ENCODE measurements at regions not wholly inside any gene's neighbourhood (a gene's known extent, or its start where the extent isn't known, plus 50 kb on each side); places are given as distances from the start of the nearest gene placed in this dataset.

DNA sequence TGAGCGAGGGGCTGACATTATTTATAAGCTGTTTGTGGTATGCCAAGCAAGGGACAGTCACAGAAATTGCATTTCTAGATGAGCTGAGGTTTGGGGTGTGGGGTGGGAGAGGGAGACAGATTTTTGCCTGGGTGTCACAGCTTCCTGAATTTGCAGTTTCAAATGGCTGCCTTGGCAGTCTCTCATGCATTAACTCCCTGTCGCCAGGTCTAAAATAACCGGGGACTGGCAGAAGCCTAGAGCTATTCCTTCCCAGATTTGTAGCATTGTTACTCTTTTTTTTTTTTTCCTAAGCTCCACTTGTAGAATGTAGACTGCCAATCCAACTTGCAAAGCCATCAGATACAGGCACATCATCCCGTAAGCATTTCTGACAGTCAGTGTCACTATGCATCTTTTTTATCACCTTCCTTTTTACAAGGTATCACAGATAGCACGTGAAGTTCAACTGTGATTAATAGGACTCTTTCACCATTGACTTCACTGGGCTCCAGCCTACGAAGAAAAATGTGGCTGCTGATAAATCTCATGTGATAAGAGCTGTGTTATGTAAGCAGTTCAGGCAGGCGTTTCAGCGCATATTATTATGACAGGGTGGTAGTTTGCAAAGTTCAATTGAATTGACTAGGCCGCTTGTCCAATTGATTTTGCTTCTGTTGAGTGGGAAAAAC, 130.7 kb upstream of the CELF2 start:
- TF ChIP-seq, protein P1, sequence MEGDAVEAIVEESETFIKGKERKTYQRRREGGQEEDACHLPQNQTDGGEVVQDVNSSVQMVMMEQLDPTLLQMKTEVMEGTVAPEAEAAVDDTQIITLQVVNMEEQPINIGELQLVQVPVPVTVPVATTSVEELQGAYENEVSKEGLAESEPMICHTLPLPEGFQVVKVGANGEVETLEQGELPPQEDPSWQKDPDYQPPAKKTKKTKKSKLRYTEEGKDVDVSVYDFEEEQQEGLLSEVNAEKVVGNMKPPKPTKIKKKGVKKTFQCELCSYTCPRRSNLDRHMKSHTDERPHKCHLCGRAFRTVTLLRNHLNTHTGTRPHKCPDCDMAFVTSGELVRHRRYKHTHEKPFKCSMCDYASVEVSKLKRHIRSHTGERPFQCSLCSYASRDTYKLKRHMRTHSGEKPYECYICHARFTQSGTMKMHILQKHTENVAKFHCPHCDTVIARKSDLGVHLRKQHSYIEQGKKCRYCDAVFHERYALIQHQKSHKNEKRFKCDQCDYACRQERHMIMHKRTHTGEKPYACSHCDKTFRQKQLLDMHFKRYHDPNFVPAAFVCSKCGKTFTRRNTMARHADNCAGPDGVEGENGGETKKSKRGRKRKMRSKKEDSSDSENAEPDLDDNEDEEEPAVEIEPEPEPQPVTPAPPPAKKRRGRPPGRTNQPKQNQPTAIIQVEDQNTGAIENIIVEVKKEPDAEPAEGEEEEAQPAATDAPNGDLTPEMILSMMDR (conservative IDR thresholded peaks at IDR 0.05 in 1 of 2, IDR thresholded peaks at IDR 0.05 in 1 of 2; ENCODE audit: extremely low read depth in 1 of 2, insufficient read depth in 1 of 2, low read depth in 1 of 2, low read length in 2 of 2) = no peak
- no peak for TF ChIP-seq EZH2 (IDR thresholded peaks at IDR 0.05; ENCODE audit: borderline replicate concordance, low read length)

Measured in mammary epithelial cell (primary cell).